ENCODE measurements at regions not wholly inside any gene's neighbourhood (a gene's known extent, or its start where the extent isn't known, plus 50 kb on each side); places are given as distances from the start of the nearest gene placed in this dataset.

GRCh38 chr15:96138985-96139384 is 191.5 kb upstream of the NR2F2 start:
- no peak for TF ChIP-seq REST (IDR thresholded peaks at IDR 0.05; ENCODE audit: insufficient read depth in 1 of 2, low read depth in 2 of 2, low read length in 2 of 2)
- no peak for TF ChIP-seq FOXP2 (optimal IDR thresholded peaks at IDR 0.05; ENCODE audit: borderline replicate concordance, extremely low read depth, extremely low read length, insufficient read depth)
- TF ChIP-seq SIN3A (IDR thresholded peaks at IDR 0.05; ENCODE audit: borderline replicate concordance, insufficient read depth, low read length) = no peak

DNA sequence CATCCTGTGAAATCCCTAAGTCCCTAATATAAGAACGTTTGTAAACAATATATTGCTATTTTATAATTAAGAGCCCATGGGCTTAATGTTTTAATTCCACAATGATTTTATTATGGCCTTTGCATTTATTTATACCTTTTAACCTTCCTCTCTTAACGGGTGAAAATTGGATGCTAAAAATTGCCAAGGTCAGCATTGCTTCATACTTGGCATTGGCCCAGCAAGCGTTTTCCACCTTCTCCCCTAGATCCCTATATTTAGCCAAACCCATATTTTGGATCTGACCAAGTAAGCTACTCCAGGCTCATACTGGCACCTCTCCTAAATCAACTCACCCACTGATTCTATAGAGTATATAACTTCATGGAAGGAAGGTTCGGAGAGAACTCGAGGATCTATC is 188.0 kb upstream of the NR2F2 start:
- TF ChIP-seq SIN3A (IDR thresholded peaks at IDR 0.05; ENCODE audit: borderline replicate concordance, insufficient read depth, low read length) = no peak
- TF ChIP-seq POLR2AphosphoS5 (IDR thresholded peaks at IDR 0.05; ENCODE audit: low read depth, low read length) = no peak
- no peak for TF ChIP-seq TAF1 (IDR thresholded peaks at IDR 0.05; ENCODE audit: borderline replicate concordance, insufficient read depth, low read length)
- no peak for TF ChIP-seq FOXP2 (optimal IDR thresholded peaks at IDR 0.05; ENCODE audit: borderline replicate concordance, extremely low read depth, extremely low read length, insufficient read depth)
- TF ChIP-seq REST (IDR thresholded peaks at IDR 0.05; ENCODE audit: insufficient read depth in 1 of 2, low read depth in 2 of 2, low read length in 2 of 2) = no peak

- no peak for TF ChIP-seq FOXP2 (optimal IDR thresholded peaks at IDR 0.05; ENCODE audit: borderline replicate concordance, extremely low read depth, extremely low read length, insufficient read depth)
- no peak for TF ChIP-seq POLR2AphosphoS5 (IDR thresholded peaks at IDR 0.05; ENCODE audit: low read depth, low read length)
Measured at GRCh38 chr15:96144734-96145133, 185.8 kb upstream of the NR2F2 start.

- no peak for TF ChIP-seq POLR2AphosphoS5 (IDR thresholded peaks at IDR 0.05; ENCODE audit: low read depth, low read length)
- TF ChIP-seq SIN3A (IDR thresholded peaks at IDR 0.05; ENCODE audit: borderline replicate concordance, insufficient read depth, low read length) = no peak
- no peak for TF ChIP-seq FOXP2 (optimal IDR thresholded peaks at IDR 0.05; ENCODE audit: borderline replicate concordance, extremely low read depth, extremely low read length, insufficient read depth)
- no peak for TF ChIP-seq REST (IDR thresholded peaks at IDR 0.05; ENCODE audit: insufficient read depth in 1 of 2, low read depth in 2 of 2, low read length in 2 of 2)
- no peak for TF ChIP-seq TAF1 (IDR thresholded peaks at IDR 0.05; ENCODE audit: borderline replicate concordance, insufficient read depth, low read length)
Measured at GRCh38 chr15:96146726-96147125, 183.8 kb upstream of the NR2F2 start.

DNA sequence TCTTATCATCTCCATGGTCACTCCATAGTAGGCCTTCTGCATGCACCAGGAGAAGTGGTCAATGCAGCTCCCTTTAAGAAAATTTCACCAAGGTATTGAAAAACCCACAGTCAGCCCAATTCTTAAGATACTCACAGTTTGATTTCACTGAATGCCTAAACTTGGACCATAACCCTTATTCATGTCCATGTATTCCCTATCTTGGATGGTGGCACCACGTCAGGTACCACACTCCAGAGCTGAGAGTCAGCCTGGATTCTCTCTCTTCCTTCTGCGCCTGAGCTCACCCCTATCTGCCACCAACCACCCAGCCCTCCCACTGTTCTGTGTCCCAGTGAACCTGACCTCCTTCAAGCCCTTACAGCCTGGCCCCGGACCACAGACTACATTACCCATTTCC is 183.2 kb upstream of the NR2F2 start:
- no peak for TF ChIP-seq FOXP2 (optimal IDR thresholded peaks at IDR 0.05; ENCODE audit: borderline replicate concordance, extremely low read depth, extremely low read length, insufficient read depth)
- TF ChIP-seq SIN3A (IDR thresholded peaks at IDR 0.05; ENCODE audit: borderline replicate concordance, insufficient read depth, low read length) = no peak
- TF ChIP-seq POLR2AphosphoS5 (IDR thresholded peaks at IDR 0.05; ENCODE audit: low read depth, low read length) = no peak
- TF ChIP-seq TAF1 (IDR thresholded peaks at IDR 0.05; ENCODE audit: borderline replicate concordance, insufficient read depth, low read length) = no peak
- no peak for TF ChIP-seq REST (IDR thresholded peaks at IDR 0.05; ENCODE audit: insufficient read depth in 1 of 2, low read depth in 2 of 2, low read length in 2 of 2)

Measured in PFSK-1 (cell line).